ENCODE measurements at regions not wholly inside any gene's neighbourhood (a gene's known extent, or its start where the extent isn't known, plus 50 kb on each side); places are given as distances from the start of the nearest gene placed in this dataset.

DNA sequence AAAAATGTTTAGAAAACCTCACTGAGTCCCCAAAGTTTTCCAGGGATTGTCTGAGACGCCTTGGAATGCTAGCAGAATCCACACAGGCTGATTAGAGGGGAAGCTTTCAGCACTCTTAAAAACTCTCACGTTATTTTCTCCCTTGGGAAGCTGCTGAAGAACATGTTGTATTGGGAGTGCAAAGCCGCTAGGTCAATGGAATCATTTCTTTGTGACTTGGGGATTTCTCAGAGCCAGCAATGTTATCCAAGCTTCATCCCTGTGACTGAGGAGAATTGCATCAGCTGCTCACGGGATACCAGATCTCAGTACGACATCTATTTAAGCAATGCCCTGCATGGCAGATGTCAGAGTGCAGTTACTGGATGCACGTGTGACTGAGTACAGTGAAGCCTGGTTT lies 426.4 kb upstream of the MPDZ start:
- no peak for DNase-seq

- no peak for DNase-seq
Observed at GRCh38 chr9:13705373-13705772, 425.9 kb upstream of the MPDZ start.

GRCh38 chr9:13690595-13690994 lies 411.1 kb upstream of the MPDZ start:
- no peak for DNase-seq

GRCh38 chr9:13689925-13690324 lies 410.4 kb upstream of the MPDZ start:
- DNase-seq = no peak

DNA sequence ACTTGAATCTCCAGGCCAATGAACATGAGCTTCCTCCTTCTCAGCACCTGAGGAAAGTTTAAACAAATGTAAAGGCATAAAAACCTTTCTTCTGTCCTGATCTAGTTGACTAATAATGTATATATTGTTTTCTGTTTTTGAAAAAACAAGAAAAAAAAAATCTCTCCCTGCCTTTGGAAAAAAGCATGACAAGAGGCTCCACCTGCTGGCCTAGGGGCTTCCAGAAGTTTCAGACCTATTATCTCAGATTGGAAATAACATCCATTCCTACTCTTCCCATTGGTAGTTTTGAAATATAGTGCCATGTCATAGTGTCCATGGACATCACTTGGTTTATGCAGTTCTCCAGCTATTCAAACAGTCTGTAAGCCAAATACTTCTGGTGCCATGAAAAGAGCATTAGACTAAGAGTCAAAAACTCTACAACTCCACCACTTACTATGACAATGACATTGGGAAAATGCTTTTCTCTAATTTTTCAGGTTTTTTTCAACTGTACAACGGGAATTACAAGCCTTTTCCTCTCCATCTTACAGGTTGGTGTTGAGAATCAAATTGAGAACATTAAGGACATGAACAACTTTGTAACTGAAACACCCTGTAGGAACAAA lies 409.6 kb upstream of the MPDZ start:
- DNase-seq = no peak

DNA sequence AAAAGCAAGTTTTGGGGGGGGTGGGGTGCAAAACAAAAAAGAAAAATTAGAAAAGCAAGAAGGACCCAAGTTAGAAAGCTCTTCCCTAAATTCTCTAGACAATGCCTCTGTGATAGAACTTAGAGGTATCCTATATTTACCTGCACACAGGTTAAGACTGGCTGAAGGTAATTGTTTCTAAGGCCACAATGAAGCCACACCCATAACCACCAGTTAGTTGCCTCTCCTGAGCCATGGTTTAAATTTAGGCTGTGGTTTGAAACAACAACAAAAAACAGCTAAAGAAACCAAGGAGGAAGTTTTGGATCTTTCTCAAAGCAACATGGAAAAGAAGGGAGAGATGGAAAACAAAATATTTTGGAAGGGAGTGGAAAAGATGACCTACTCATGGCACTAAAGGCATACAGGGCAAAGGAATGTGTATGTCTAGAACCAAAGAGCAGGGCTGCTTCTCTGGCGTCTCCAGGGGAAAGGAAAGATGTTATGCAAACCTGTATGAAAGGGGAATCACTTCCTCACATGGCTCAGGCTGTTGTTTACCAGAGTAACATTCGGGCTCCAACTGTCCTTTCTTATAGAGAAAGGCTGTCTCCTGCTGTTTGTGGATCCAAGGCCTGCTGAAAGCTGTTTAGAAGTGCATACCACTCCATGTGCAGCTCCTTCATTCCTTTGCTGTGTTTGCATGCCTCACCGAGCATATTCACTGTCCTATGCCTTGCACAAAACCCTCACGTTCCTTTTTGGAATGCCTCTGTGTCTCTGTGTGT lies 408.9 kb upstream of the MPDZ start:
- no peak for DNase-seq

GRCh38 chr9:13684656-13685055 lies 405.2 kb upstream of the MPDZ start:
- no peak for DNase-seq

- DNase-seq = no peak
Observed at GRCh38 chr9:13677801-13678200, 398.3 kb upstream of the MPDZ start.

GRCh38 chr9:13675638-13676000 lies 396.1 kb upstream of the MPDZ start:
- no peak for DNase-seq

DNA sequence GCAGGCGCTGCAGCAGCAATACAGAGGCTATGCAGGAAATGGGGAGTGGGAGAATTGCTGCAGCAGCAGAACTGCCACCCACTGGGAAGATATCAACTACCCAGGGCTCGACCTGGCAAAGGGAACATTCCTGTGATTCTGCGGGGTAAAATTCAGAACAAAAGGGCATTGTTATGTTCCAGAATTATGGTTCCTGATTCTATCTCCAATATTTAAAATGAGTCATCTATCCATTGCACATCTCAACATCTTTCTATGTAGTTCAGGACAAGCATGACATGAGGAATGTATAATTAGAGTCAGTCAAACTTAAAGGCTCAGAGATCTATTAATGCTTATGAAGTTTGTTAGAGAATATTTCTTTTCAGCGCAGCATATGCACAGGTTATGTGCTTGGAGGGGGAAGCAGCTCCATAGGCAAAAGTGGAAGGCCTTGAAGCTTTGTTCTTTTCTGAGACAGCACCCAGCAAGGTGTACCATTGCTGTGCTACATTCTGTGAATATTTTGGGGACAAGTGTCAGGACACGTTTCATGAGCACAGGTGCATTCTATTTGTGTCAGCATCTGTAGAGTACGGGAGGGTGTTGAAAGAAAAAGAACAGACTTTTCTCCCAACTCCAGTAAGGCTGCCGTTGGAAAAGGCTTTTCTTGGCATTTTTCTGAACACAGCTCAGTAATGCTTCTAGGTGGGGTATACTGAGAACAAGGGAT lies 395.6 kb upstream of the MPDZ start:
- DNase-seq = no peak

GRCh38 chr9:13673348-13673747 lies 393.9 kb upstream of the MPDZ start:
- DNase-seq = no peak

DNA sequence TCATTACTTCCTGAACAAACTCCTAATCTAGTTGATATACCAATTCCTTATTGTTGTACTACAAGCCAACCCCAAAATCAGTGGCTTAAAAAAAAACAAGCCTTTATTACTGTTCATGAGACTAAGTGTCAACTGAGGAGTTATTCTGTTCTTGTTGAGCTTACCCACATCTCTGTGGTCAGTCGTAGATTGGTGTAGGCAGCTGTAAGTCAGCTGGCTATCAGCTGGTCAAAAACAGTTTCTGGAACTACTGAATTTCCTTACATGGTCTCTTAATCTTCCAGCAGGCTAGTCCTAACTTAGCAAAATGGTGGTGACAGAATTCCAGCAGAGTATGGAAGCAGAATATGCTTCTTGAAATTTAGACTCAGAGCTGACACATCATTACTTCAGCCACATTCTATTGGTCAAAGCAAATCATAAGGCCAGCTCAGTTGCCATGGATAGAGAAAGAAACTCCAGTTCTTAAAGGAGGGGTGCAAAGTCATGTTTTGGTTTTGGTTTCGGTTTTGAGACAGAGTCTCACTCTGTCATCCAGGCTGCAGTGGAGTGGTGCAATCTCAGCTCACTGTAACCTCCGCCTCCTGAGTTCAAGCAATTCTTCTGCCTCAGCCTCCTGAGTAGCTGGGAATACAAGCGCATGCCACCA lies 386.1 kb upstream of the MPDZ start:
- peak; percentile 2 for DNase-seq

DNA sequence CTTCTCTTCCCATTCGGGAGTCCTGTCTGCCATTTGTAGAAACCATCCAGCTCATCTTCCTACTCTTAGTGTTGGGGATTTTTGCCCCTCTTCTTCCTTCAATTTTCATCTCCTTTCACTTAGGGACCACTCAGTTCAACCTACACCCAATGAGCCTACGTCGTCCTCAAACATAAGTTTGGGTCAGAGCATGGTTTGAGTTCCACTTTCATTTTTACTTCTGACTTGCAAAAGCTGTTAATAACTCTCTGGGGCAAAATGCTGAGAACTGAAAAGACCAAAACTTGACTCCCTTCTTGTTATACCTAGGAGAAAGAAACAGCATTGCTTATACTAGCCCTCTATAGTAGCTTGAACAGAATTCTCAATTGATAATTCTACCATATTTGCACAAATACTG lies 381.5 kb upstream of the MPDZ start:
- DNase-seq = no peak

DNA sequence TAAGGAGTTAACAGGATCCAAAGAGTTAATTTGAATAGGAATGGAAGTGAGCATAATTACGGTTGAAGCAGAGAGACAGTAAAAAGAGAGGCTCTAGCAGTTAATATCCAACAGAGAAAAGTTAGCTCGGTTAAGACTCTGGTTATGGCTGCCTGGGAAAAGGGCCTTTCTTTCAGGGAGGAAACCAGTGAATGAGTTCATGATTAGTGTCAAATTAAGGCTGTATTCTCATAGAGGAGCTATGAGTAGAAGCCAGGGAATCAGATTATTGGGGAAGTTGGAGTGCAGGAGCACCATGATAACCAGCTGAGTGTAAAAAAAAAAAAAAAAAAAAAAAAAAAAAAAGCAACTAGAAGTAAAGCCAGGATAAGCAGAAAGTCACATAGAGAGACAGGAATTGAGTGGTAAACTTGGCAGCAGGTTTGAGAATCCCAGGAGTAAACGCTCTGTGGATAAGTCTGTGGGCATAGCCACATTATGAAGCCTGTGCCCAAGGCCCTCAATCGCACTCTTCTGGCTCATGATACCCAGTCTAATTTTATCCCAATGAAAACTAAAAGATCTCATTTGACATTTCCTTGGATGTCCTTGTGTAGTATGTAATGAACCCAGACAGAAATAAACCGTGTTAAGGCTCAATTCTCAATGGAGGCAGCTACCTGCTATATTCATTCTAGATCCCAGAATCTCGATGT lies 372.6 kb upstream of the MPDZ start:
- no peak for DNase-seq

DNA sequence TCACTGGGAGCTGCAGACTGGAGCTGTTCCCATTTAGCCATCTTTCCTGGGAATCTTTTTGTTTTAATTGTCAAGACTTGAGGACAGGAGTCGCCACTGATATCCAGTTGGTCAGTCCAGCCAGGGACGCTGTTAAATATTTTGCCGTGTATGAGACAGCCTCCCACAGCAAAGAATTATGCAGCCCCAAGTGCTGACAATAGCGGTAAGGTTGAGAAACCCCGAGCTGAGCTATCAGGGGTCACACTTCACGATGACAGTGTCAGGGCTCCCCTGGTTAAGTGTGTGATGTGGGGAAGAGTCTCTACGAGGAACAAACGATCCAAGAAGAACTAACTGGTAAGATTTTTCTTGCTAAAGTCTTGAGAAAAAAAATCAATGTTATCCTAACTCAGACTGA lies 372.0 kb upstream of the MPDZ start:
- DNase-seq = no peak

- no peak for DNase-seq
Observed at GRCh38 chr9:13648676-13649075, 369.2 kb upstream of the MPDZ start.

GRCh38 chr9:13648068-13648467 lies 368.6 kb upstream of the MPDZ start:
- no peak for DNase-seq

DNA sequence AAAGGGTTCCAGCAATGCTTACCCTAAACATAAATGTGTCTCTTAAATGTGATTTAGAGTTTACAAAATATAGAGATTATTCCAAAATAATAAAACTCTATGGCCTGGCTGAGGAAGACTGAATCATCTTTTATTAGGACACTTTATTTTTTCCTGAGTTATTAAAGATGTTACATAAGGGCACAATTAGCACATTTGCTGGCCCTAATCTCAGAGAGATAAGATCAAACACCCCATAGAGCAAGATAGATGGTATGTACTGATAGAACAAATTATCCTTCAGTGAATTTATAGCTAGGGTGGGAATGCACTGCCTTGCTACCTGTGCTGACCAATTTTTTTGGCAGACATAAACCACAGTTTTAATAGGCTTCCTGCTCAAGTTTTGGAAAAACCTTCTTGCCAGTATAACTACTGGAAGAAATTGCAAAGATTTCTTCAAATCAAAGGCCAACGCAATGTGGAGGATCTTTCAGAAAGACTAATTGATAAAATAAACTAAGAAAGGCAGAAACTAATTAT lies 367.1 kb upstream of the MPDZ start:
- DNase-seq = no peak

DNA sequence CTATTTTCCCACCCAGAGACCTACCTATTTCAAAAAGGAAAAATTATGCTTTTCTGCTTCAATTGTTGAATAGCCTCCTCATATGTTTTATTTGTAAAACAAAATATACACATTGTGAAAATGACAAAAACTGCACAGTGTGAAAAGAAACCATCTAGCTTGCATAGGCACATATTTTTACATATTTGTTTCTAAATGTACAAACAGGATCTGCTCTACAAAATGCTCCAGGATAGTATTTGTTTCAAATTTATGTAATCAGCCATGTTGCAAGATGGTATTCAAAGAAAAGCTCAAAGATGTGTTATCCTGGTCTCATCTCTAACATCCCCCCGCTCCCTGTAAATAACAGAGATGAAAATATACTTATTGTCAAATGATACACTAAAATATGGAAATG lies 366.1 kb upstream of the MPDZ start:
- no peak for DNase-seq

GRCh38 chr9:13644675-13645074 lies 365.2 kb upstream of the MPDZ start:
- DNase-seq = no peak

DNA sequence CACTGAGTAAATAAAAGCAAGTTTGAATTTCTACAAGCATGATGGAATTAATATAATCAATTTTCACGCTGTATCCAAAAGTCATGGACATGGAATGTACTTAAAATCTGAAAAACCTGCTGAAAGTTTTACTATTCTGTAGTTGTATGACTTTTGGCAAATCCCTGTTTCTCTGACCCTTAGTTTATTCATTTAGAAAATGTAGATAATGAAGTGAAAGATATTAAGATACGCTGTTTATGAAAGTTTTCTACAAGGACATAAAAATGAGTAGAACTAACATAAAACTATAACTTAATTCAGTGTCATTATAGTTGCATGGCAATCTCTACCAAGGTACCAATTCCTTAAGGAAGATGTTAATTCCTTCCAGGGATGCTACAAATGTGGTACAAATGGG lies 363.2 kb upstream of the MPDZ start:
- no peak for DNase-seq

DNA sequence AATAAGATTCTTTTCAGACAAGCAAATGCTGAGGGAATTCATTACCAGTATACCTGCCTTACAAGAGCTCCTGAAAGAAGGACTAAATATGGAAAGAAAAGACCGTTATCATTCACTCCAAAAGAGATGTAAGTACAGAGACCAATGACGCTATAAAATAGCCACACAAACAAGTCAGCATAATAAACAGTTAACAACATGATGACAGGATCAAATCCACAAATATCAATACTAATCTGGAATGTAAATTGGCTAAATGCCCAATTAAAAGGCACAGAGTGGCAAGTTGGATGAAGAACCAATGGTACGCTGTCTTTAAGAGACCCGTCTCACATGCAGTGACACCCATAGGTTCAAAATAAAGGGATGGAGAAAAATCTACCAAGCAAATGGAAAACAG lies 349.6 kb upstream of the MPDZ start:
- DNase-seq = no peak

- no peak for DNase-seq
Observed at GRCh38 chr9:13628526-13628925, 349.0 kb upstream of the MPDZ start.
